ENCODE measurements at regions not wholly inside any gene's neighbourhood (a gene's known extent, or its start where the extent isn't known, plus 50 kb on each side); places are given as distances from the start of the nearest gene placed in this dataset.

- no TSS peak for BruUV-seq (replicated peaks)
Measured at GRCh38 chr11:42169191-42169590, 709.7 kb upstream of the LRRC4C start.

GRCh38 chr11:42170601-42171000, 711.1 kb upstream of the LRRC4C start:
- no TSS peak for BruUV-seq (replicated peaks)
- H3K9me3 Mint-ChIP-seq (ENCODE audit: low read depth, unreplicated experiment): peaks cover 22% of the 10 kb centered on the region

More at GRCh38 chr11:42169191-42169590, 709.7 kb upstream of the LRRC4C start:
- intact Hi-C loops (cut with micrococcal nuclease; ENCODE audit: unreplicated experiment): no loop called here
- no peak for DNase-seq
- peaks cover 16% of the 10 kb centered on the region for H3K9me3 Mint-ChIP-seq (ENCODE audit: low read depth, unreplicated experiment)
- CTCF ChIA-PET: no interaction called here
- H3K27me3 Mint-ChIP-seq (ENCODE audit: unreplicated experiment): no peaks in the 10 kb centered on the region
- TF ChIP-seq CTCF (IDR thresholded peaks at IDR 0.05; ENCODE audit: unreplicated experiment): no peak
- H3K4me3 Mint-ChIP-seq (ENCODE audit: low read depth, unreplicated experiment): no peak overlapping the region
- H3K27ac Mint-ChIP-seq (ENCODE audit: unreplicated experiment): no peak overlapping the region
- H3K36me3 Mint-ChIP-seq (ENCODE audit: insufficient read depth, unreplicated experiment): no peaks in the 10 kb centered on the region
- no peaks in the 10 kb centered on the region for H3K4me1 Mint-ChIP-seq (ENCODE audit: low read depth, unreplicated experiment)

GRCh38 chr11:42171046-42171445, 711.6 kb upstream of the LRRC4C start:
- no peak for TF ChIP-seq CTCF (IDR thresholded peaks at IDR 0.05; ENCODE audit: unreplicated experiment)
- CTCF ChIA-PET: no interaction called here
- DNase-seq: no peak
- Mint-ChIP-seq H3K36me3 (ENCODE audit: insufficient read depth, unreplicated experiment) (no peaks in the 10 kb centered on the region), H3K27ac (ENCODE audit: unreplicated experiment) (no peak overlapping the region), H3K4me1 (ENCODE audit: low read depth, unreplicated experiment) (no peaks in the 10 kb centered on the region), H3K27me3 (ENCODE audit: unreplicated experiment) (no peaks in the 10 kb centered on the region), H3K9me3 (ENCODE audit: low read depth, unreplicated experiment) (peaks cover 22% of the 10 kb centered on the region), H3K4me3 (ENCODE audit: low read depth, unreplicated experiment) (no peak overlapping the region)
- BruUV-seq (replicated peaks): no TSS peak
- intact Hi-C loops (cut with micrococcal nuclease; ENCODE audit: unreplicated experiment): no loop called here

More at GRCh38 chr11:42170601-42171000, 711.1 kb upstream of the LRRC4C start:
- Mint-ChIP-seq H3K27ac (ENCODE audit: unreplicated experiment) (no peak overlapping the region), H3K27me3 (ENCODE audit: unreplicated experiment) (no peaks in the 10 kb centered on the region), H3K4me3 (ENCODE audit: low read depth, unreplicated experiment) (no peak overlapping the region), H3K4me1 (ENCODE audit: low read depth, unreplicated experiment) (no peaks in the 10 kb centered on the region), H3K36me3 (ENCODE audit: insufficient read depth, unreplicated experiment) (no peaks in the 10 kb centered on the region)
- DNase-seq: no peak
- intact Hi-C loops (cut with micrococcal nuclease; ENCODE audit: unreplicated experiment): no loop called here
- CTCF ChIA-PET: no interaction called here
- no peak for TF ChIP-seq CTCF (IDR thresholded peaks at IDR 0.05; ENCODE audit: unreplicated experiment)

- no peak overlapping the region for H3K27ac Mint-ChIP-seq (ENCODE audit: unreplicated experiment)
- no TSS peak for BruUV-seq (replicated peaks)
- no peaks in the 10 kb centered on the region for H3K4me1 Mint-ChIP-seq (ENCODE audit: low read depth, unreplicated experiment)
- peaks cover 27% of the 10 kb centered on the region for H3K9me3 Mint-ChIP-seq (ENCODE audit: low read depth, unreplicated experiment)
- TF ChIP-seq CTCF (IDR thresholded peaks at IDR 0.05; ENCODE audit: unreplicated experiment): no peak
- no peak for DNase-seq
- H3K4me3 Mint-ChIP-seq (ENCODE audit: low read depth, unreplicated experiment): no peak overlapping the region
- H3K27me3 Mint-ChIP-seq (ENCODE audit: unreplicated experiment): no peaks in the 10 kb centered on the region
- CTCF ChIA-PET: no interaction called here
- H3K36me3 Mint-ChIP-seq (ENCODE audit: insufficient read depth, unreplicated experiment): no peaks in the 10 kb centered on the region
- intact Hi-C loops (cut with micrococcal nuclease; ENCODE audit: unreplicated experiment): no loop called here
Measured at GRCh38 chr11:42172441-42172840, 713.0 kb upstream of the LRRC4C start.
